22Rv1 (cell line): ENCODE measurements at regions not wholly inside any gene's neighbourhood (a gene's known extent, or its start where the extent isn't known, plus 50 kb on each side); places are given as distances from the start of the nearest gene placed in this dataset.

Source experiments
- H3K27ac ChIP-seq: fragments of 450-650 bp; 2 replicates; pipeline ENCODE4 v1.5.1; 2017
- CTCF ChIP-seq: fragments of 450-650 bp; IDR thresholded peaks from 2 replicates; pipeline ENCODE4 v1.5.1; 2017; ENCODE audit warnings: mild to moderate bottlenecking
- ZFX ChIP-seq: fragments of 450-650 bp; IDR thresholded peaks from 2 replicates; pipeline ENCODE4 v1.6.1; 2017; ENCODE audit warnings: antibody characterized with exemption, borderline replicate concordance

DNA sequence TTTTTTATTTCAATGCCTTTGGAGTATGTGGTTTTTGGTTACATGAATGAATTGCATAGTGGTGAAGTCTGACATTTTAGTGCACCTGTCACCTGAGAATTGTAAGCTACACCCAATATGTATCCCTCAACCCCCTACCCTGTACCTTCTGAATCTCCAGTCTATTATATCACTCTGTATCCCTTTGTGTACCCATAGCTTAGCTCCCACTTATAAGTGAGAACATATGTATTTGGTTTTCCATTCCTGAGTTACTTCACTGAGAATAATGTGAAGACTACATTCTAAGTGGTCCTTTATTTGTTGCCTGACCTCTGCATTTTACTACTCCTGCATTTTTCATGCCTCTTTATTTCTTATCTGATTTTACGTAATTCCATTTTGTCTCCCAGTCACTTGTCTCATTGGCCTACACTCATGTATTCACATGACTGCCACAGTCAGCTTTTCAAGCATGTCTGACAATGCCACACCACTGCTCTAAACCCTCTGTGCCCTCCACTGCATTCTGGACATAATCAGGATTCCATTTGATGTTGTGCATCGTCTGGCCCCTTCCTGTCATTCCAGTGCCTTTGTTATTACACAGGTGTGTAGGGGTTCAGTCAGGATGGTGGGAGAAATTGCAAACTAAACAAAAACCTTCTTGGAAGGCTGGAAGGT, 1325.5 kb downstream of the XPNPEP1 start:
- TF ChIP-seq ZFX (no peak), CTCF (no peak)
- H3K27ac ChIP-seq: no peak overlapping the region

- TF ChIP-seq CTCF (no peak), ZFX (no peak)
- no peak overlapping the region for H3K27ac ChIP-seq
Observed at GRCh38 chr10:108597031-108597430, 1326.3 kb downstream of the XPNPEP1 start.

GRCh38 chr10:108592956-108593355, 1330.4 kb downstream of the XPNPEP1 start:
- TF ChIP-seq CTCF (no peak), ZFX (no peak)
- no peak overlapping the region for H3K27ac ChIP-seq

DNA sequence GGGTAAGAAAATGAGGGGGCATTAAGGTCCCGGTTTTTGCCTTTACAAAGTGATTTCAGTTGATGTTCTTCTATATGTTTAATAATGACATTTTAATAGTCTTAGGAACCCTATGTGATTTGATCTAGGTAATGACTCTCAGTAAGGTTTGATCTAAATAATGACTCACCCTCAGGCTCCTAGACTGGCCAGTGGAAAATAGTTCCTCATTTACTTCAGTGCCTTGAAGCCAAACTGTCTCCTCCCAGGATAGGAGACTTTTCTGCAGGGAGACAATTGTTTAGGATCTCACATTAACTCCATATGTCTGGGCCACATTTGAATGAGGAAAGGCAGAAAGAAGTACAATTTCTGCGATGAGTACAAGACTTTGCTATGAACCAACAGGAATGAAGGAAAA, 1331.9 kb downstream of the XPNPEP1 start:
- no peak overlapping the region for H3K27ac ChIP-seq
- no peak for TF ChIP-seq CTCF
- no peak for TF ChIP-seq ZFX

DNA sequence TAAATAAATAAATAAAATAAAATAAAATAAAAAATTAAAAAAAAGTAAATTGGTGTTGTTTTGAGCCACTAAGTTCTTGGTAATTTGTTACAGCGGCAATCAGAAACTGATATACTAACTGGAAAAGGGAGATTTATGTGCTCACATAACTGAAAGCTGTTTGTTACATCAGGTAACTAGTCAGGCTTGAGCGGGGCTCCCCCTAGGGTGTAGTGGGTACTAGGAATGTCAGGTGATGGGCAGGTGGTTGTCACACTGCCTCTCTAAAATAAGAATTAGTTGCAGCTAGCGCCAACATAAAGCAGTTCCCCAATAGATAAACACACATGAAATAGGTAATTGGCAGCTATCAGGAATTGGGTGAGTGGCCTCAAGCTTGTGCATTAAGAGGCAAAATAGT, 1336.9 kb downstream of the XPNPEP1 start:
- H3K27ac ChIP-seq: no peak overlapping the region
- TF ChIP-seq CTCF (no peak), ZFX (no peak)

- TF ChIP-seq ZFX: no peak
- H3K27ac ChIP-seq: no peak overlapping the region
Observed at GRCh38 chr10:108583877-108584276, 1339.4 kb downstream of the XPNPEP1 start.

GRCh38 chr10:108582888-108583287, 1340.4 kb downstream of the XPNPEP1 start:
- H3K27ac ChIP-seq: no peak overlapping the region
- TF ChIP-seq ZFX: no peak

- no peak for TF ChIP-seq ZFX
- TF ChIP-seq CTCF: no peak
- no peak overlapping the region for H3K27ac ChIP-seq
Observed at GRCh38 chr10:108582387-108582786, 1340.9 kb downstream of the XPNPEP1 start.
